ENCODE measurements at regions not wholly inside any gene's neighbourhood (a gene's known extent, or its start where the extent isn't known, plus 50 kb on each side); places are given as distances from the start of the nearest gene placed in this dataset.

DNA sequence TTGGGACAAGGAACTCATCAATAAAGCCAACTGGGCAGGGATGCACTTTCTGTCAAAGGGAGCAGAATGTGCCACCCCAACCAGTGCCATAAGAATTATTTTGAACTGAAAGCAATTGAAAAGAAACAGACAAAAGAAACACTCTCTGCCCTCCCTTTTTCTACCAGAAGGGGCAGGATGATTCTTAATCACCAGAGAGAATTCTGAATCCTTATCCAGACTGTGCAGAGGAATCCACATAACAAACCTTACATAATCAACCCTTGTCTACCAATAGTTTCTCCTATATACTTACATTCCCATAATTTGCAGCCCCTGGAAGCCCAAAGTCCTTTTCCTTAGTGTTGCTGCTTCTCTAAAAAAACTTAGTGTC lies 520.7 kb upstream of the NBEA start:
- intact Hi-C loops (cut with DNase I), result no loop called here
- DNase-seq, result no peak
- no peak overlapping the region for H3K27ac ChIP-seq
- TF ChIP-seq POLR2A (IDR thresholded peaks at IDR 0.05), result no peak
- TF ChIP-seq, protein P1, sequence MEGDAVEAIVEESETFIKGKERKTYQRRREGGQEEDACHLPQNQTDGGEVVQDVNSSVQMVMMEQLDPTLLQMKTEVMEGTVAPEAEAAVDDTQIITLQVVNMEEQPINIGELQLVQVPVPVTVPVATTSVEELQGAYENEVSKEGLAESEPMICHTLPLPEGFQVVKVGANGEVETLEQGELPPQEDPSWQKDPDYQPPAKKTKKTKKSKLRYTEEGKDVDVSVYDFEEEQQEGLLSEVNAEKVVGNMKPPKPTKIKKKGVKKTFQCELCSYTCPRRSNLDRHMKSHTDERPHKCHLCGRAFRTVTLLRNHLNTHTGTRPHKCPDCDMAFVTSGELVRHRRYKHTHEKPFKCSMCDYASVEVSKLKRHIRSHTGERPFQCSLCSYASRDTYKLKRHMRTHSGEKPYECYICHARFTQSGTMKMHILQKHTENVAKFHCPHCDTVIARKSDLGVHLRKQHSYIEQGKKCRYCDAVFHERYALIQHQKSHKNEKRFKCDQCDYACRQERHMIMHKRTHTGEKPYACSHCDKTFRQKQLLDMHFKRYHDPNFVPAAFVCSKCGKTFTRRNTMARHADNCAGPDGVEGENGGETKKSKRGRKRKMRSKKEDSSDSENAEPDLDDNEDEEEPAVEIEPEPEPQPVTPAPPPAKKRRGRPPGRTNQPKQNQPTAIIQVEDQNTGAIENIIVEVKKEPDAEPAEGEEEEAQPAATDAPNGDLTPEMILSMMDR (IDR thresholded peaks at IDR 0.05), result peak in 1 of 6 experiments; percentile 13
- H3K4me3 ChIP-seq, result no peak overlapping the region
- H3K36me3 ChIP-seq (replicated peaks in 1 of 2), result no peaks in the 10 kb centered on the region
- H3K27me3 ChIP-seq, result no peaks in the 10 kb centered on the region
- H3K4me1 ChIP-seq (replicated peaks in 1 of 2), result no peaks in the 10 kb centered on the region
- H3K9me3 ChIP-seq (replicated peaks in 1 of 3), result no peaks in the 10 kb centered on the region

DNA sequence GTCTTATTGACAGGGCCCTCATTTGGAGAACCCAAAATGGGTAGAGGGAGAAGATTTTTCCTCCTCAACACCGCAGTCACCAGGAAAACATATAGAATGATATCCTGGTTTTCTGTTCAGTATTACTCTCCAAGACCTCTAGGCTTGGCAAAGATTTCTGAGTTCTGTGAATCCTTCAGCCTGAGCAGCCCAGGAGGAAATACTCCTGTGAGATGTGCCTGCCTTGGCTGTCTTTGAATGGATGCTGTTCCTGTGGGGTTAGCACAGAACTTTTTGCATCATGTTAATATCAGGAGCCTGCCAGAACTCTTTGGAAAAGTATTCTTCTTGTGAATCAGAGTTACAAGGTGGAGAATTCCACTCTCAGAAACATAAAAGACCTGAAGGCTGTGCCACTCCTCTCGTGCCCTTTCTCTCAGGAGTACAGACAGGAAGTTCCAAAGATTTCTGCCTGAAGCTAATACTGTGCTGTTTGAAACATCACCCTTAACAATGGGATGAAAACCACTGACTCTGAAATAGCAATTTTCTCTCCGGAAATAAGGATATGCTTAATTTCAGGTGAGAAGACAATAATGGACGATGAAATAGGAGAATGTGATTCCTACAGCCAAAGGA lies 520.1 kb upstream of the NBEA start:
- Histone ChIP-seq H3K4me3 (no peak overlapping the region), H3K36me3 (replicated peaks in 1 of 2) (no peaks in the 10 kb centered on the region), H3K9me3 (replicated peaks in 1 of 3) (no peaks in the 10 kb centered on the region), H3K4me1 (replicated peaks in 1 of 2) (no peaks in the 10 kb centered on the region), H3K27me3 (no peaks in the 10 kb centered on the region), H3K27ac (no peak overlapping the region)
- WGBS, 4 donors, result 54 to 85% (median 81%) methylated on average over 4 of the region's 4 CpGs
- no peak for TF ChIP-seq POLR2A (IDR thresholded peaks at IDR 0.05)
- DNase-seq, result no peak
- intact Hi-C loops (cut with DNase I), result no loop called here

DNA sequence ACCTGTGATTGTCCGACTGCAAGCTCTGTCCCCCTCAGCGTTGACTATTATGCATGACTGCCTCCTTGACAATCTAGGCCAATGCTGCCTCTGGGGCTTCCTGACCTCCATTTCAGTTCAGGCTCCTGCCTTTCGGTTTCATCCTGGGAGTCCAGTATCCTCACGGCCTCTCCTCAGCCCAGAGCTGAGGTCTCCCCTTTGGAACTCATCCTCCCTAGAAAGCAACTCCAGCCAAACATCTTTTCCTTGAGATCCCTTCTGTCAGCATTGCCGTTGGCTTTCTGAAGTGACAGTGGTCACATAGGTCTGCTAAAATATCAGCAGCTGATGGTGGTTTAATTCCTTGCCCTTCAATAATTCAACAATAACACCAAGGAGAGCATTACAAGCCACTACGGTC lies 519.1 kb upstream of the NBEA start:
- TF ChIP-seq, protein P1 (IDR thresholded peaks at IDR 0.05), result no peak
- no peak for TF ChIP-seq POLR2A (IDR thresholded peaks at IDR 0.05)
- H3K27ac ChIP-seq, result no peak overlapping the region
- no peak overlapping the region for H3K4me3 ChIP-seq
- intact Hi-C loops (cut with DNase I), result no loop called here
- 92 to 96% (median 93%) methylated on average over 6 of the region's 6 CpGs for WGBS, 4 donors
- H3K9me3 ChIP-seq (replicated peaks in 1 of 3), result no peaks in the 10 kb centered on the region
- DNase-seq, result no peak
- H3K4me1 ChIP-seq (replicated peaks in 1 of 2), result no peaks in the 10 kb centered on the region
- no peaks in the 10 kb centered on the region for H3K36me3 ChIP-seq (replicated peaks in 1 of 2)
- H3K27me3 ChIP-seq, result no peaks in the 10 kb centered on the region

DNA sequence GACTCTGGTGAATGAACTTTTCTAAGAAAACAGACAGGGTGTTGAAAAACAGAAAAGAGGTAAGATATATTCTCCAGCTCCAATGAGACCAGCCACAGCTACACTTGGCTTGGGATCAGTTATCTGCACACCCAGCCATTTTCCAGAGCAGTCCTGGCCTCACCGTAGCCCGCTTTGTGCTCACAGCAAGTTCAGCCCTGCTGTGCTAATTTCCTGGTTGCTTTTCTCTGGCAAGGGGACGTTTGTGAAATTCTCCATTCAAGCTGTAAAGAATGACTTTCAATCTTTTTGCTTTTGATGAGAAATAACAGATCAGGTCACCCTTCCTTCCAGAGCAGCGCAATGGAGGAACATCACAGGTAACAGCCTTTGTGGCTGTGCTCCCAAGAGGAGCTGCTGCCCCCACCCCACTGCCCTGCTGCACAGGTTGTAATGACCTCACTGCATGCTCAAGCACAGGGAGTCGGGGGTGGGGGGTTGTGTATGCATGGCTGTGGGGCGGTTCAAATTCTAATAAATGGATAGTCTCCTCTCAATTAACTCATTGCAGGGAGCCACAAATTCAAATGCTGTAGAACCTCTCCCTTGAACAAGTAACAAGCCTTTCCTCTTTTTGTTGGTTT lies 516.6 kb upstream of the NBEA start:
- 70 to 82% (median 81%) methylated on average over 6 of the region's 6 CpGs for WGBS, 4 donors
- Histone ChIP-seq H3K4me1 (replicated peaks in 1 of 2) (no peaks in the 10 kb centered on the region), H3K27ac (no peak overlapping the region), H3K4me3 (no peak overlapping the region), H3K36me3 (replicated peaks in 1 of 2) (no peaks in the 10 kb centered on the region), H3K27me3 (no peaks in the 10 kb centered on the region), H3K9me3 (replicated peaks in 1 of 3) (no peaks in the 10 kb centered on the region)
- TF ChIP-seq POLR2A (IDR thresholded peaks at IDR 0.05), result no peak
- TF ChIP-seq, protein P1 (IDR thresholded peaks at IDR 0.05), result no peak
- intact Hi-C loops (cut with DNase I), result no loop called here
- DNase-seq, result no peak

DNA sequence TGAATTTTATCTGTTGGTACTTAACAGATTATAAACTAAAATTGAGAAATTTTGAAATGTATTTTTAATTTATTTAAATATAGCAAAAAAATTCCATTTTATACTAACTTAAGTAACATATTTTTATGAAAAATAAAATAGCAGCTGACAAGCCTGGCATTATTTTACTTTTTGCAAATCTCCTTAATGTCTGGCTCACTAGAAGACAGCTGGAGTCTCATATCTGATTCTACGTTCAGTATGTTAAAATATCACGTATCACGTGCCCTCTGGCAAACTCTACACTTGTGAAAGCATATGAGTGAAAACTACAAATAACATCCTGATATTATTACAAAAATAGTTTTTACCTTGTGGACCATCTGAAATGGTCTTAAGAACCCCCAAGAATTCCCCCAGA lies 513.2 kb upstream of the NBEA start:
- Histone ChIP-seq H3K36me3 (replicated peaks in 1 of 2) (no peaks in the 10 kb centered on the region), H3K27me3 (no peaks in the 10 kb centered on the region), H3K9me3 (replicated peaks in 1 of 3) (no peaks in the 10 kb centered on the region), H3K27ac (no peak overlapping the region), H3K4me1 (replicated peaks in 1 of 2) (no peaks in the 10 kb centered on the region), H3K4me3 (no peak overlapping the region)
- TF ChIP-seq POLR2A (IDR thresholded peaks at IDR 0.05), result no peak
- TF ChIP-seq, protein P1 (IDR thresholded peaks at IDR 0.05), result no peak
- intact Hi-C loops (cut with DNase I), result no loop called here
- no peak for DNase-seq
- 83 to 97% (median 88%) methylated on average over 3 of the region's 3 CpGs for WGBS, 4 donors
